Common myeloid progenitor, CD34-positive (primary cell): ENCODE measurements at regions not wholly inside any gene's neighbourhood (a gene's known extent, or its start where the extent isn't known, plus 50 kb on each side); places are given as distances from the start of the nearest gene placed in this dataset.

Experiments used
- CTCF ChIA-PET: fragments of 350-600 bp; sonication (Branson Sonifier 250); formaldehyde crosslinking; loops from one replicate; lab custom pipeline; 2021; ENCODE audit warnings: antibody characterized with exemption; lab: Charles Lee
- POLR2A ChIA-PET: fragments of 350-600 bp; sonication (Branson Sonifier 250); formaldehyde crosslinking; loops from one replicate; lab custom pipeline; 2021; ENCODE audit warnings: antibody characterized with exemption; lab: Charles Lee
- DNase-seq, 3 donors: peaks; one replicate each; pipeline versions ENCODE4 v3.0.0 to v3.0.0-alpha.2; 2013
- H3K27ac ChIP-seq, 2 experiments: 1 replicate in 1 of 2; 2 replicates in 1 of 2; pipeline ENCODE4 v1.7.0; 2013; ENCODE audit warnings: inconsistent platforms in 2 of 2, low read length in 2 of 2, mild to moderate bottlenecking in 2 of 2, low read depth in 1 of 2, moderate library complexity in 1 of 2; ENCODE audit not compliant: severe bottlenecking in 2 of 2, insufficient read depth in 1 of 2, poor library complexity in 1 of 2
- H3K27me3 ChIP-seq, 5 experiments: replicated peaks in 2 of 5; 1 replicate in 3 of 5; 2 replicates in 2 of 5; pipeline versions ENCODE4 v1.6.1 to v1.7.0; 2013; ENCODE audit warnings: low read length in 4 of 5, mild to moderate bottlenecking in 2 of 5, moderate library complexity in 2 of 5, inconsistent platforms in 1 of 5; ENCODE audit not compliant: insufficient read depth in 5 of 5, control insufficient read depth in 4 of 5
- H3K36me3 ChIP-seq, 4 experiments: 1 replicate in 2 of 4; 2 replicates in 2 of 4; pipeline versions ENCODE4 v1.6.1 to v1.7.0; 2013; ENCODE audit warnings: low read length in 3 of 4, control low read depth in 1 of 4, mild to moderate bottlenecking in 1 of 4; ENCODE audit not compliant: control insufficient read depth in 4 of 4, insufficient read depth in 4 of 4
- H3K4me1 ChIP-seq, 4 experiments: 1 replicate in 3 of 4; 2 replicates in 1 of 4; pipeline versions ENCODE4 v1.6.1 to v1.7.1; 2013; ENCODE audit warnings: low read length in 3 of 4, mild to moderate bottlenecking in 3 of 4, control low read depth in 1 of 4, inconsistent platforms in 1 of 4, moderate library complexity in 1 of 4; ENCODE audit not compliant: control insufficient read depth in 4 of 4, insufficient read depth in 4 of 4; ENCODE audit errors: control extremely low read depth in 1 of 4
- H3K4me3 ChIP-seq, 7 experiments: 1 replicate in 4 of 7; 2 replicates in 3 of 7; pipeline versions ENCODE4 v1.5.1 to v1.7.0; 2013; ENCODE audit warnings: mild to moderate bottlenecking in 7 of 7, low read length in 6 of 7, moderate library complexity in 6 of 7, inconsistent platforms in 2 of 7, low read depth in 2 of 7, control low read depth in 1 of 7; ENCODE audit not compliant: insufficient read depth in 4 of 7, control insufficient read depth in 1 of 7; ENCODE audit errors: extremely low read depth in 1 of 7
- H3K9me3 ChIP-seq, 5 experiments: 1 replicate in 4 of 5; 2 replicates in 1 of 5; pipeline versions ENCODE4 v1.6.1 to v1.7.1; 2013; ENCODE audit warnings: low read length in 4 of 5, mild to moderate bottlenecking in 2 of 5, inconsistent platforms in 1 of 5, low read depth in 1 of 5, moderate library complexity in 1 of 5; ENCODE audit not compliant: control insufficient read depth in 4 of 5, insufficient read depth in 2 of 5; ENCODE audit errors: control extremely low read depth in 1 of 5
- WGBS: methylation state at CpG from one replicate; pipeline ENCODE4 v1.1.5; 2013; ENCODE audit not compliant: insufficient coverage; 5-methylcytosine and 5-hydroxymethylcytosine counted together

GRCh38 chr18:27735117-27735516 lies 441.8 kb downstream of the CDH2 start:
- Histone ChIP-seq H3K4me3 (no peak overlapping the region), H3K9me3 (peaks cover 0 to 2% (median 0%) of the 10 kb centered on the region in 5 experiments), H3K36me3 (no peaks in the 10 kb centered on the region), H3K27me3 (no peaks in the 10 kb centered on the region), H3K4me1 (no peaks in the 10 kb centered on the region), H3K27ac (no peak overlapping the region)
- WGBS = no CpG with 5 or more reads among the region's 1 CpG
- no peak for DNase-seq
- ChIA-PET CTCF (no interaction called here), POLR2A (no interaction called here)

DNA sequence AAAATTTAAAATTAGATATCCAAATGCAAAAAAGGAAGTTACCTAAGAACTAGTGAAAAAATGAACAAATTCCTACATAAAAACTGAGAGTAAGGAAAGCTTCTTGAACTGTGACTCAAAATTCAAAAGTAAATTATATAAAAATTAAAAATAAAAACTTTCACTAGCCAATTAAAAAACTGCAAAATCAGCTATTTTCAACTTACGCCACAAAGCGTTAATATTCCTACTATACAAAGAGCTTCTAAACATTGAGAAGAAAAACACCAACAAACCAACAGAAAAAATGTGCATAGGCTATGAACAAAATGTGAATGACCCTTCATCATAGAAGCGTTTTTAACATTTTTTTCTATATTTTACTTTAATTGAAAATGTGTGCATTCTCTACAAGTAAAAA lies 445.7 kb downstream of the CDH2 start:
- H3K27me3 ChIP-seq = no peaks in the 10 kb centered on the region
- no peak for DNase-seq
- H3K36me3 ChIP-seq = no peaks in the 10 kb centered on the region
- no peaks in the 10 kb centered on the region for H3K4me1 ChIP-seq
- no peak overlapping the region for H3K27ac ChIP-seq
- no peak overlapping the region for H3K4me3 ChIP-seq
- POLR2A ChIA-PET = no interaction called here
- CTCF ChIA-PET = no interaction called here
- H3K9me3 ChIP-seq = peaks cover 0 to 15% (median 2%) of the 10 kb centered on the region in 5 experiments
- WGBS = 100% methylated on average over 2 of the region's 3 CpGs

DNA sequence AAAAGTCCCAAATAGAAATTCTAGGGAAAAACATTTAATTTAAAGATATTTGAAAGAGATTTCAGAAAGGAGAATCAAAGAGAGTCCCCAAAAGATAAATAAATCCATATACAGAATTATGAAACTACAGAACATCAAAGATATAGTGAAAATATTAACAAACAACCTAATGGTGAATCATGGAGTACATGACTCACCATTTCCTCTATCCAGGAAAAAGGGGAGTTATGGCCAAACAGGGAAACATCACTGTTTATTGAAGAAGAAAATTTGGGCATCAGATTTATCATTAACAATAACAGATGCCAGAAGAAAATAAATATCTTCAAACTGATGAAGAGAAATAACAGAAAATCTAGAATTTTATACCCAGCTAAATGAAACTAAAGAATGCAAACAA lies 448.3 kb downstream of the CDH2 start:
- ChIA-PET CTCF (no interaction called here), POLR2A (no interaction called here)
- Histone ChIP-seq H3K36me3 (no peaks in the 10 kb centered on the region), H3K4me3 (no peak overlapping the region), H3K27ac (no peak overlapping the region), H3K27me3 (peaks cover 0 to under 1% (median 0%) of the 10 kb centered on the region in 5 experiments), H3K9me3 (peaks cover 0 to 15% (median 2%) of the 10 kb centered on the region in 5 experiments), H3K4me1 (no peaks in the 10 kb centered on the region)
- DNase-seq = no peak

GRCh38 chr18:27724362-27724761 lies 452.6 kb downstream of the CDH2 start:
- peaks cover 0 to 3% (median 0%) of the 10 kb centered on the region in 5 experiments for H3K27me3 ChIP-seq

DNA sequence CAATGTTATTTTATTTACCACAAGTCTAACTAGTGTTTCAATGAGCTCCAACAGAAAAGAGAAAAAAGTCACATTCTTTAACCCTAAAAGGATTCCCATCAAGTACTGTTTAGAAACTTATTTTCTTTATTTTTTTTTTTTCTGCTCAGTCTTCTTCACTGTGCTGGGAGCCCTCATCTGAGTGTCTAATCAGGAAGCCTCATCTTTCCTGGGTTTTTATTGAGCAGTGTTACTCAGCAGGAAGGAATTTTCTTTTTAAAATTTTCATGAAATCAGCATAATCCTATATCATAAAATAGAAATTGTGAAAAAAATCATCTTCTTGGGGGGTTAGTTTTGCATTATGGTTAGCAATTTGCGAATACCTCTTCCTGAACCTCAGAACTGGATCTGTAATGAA lies 453.8 kb downstream of the CDH2 start:
- no peak for DNase-seq
- H3K27ac ChIP-seq = no peak overlapping the region
- H3K9me3 ChIP-seq = peaks cover 0 to 4% (median 0%) of the 10 kb centered on the region in 5 experiments
- CTCF ChIA-PET = no interaction called here
- POLR2A ChIA-PET = interaction anchor here (0.6 kb wide), 1 partner anchor 320 kb away, joined by 3 read pairs; no protein-coding TSS in a partner anchor
- peaks cover 0 to 3% (median 0%) of the 10 kb centered on the region in 5 experiments for H3K27me3 ChIP-seq
- H3K36me3 ChIP-seq = no peaks in the 10 kb centered on the region
- WGBS = 80% methylated on average over 1 of the region's 1 CpG
- H3K4me3 ChIP-seq = no peak overlapping the region
- no peaks in the 10 kb centered on the region for H3K4me1 ChIP-seq

More at GRCh38 chr18:27724362-27724761, 452.6 kb downstream of the CDH2 start:
- ChIA-PET CTCF (no interaction called here), POLR2A (no interaction called here)
- H3K27ac ChIP-seq = no peak overlapping the region
- no CpG with 5 or more reads among the region's 2 CpGs for WGBS
- peaks cover 0 to 9% (median 1%) of the 10 kb centered on the region in 5 experiments for H3K9me3 ChIP-seq
- no peak for DNase-seq
- H3K4me3 ChIP-seq = no peak overlapping the region
- no peaks in the 10 kb centered on the region for H3K36me3 ChIP-seq
- H3K4me1 ChIP-seq = no peaks in the 10 kb centered on the region

DNA sequence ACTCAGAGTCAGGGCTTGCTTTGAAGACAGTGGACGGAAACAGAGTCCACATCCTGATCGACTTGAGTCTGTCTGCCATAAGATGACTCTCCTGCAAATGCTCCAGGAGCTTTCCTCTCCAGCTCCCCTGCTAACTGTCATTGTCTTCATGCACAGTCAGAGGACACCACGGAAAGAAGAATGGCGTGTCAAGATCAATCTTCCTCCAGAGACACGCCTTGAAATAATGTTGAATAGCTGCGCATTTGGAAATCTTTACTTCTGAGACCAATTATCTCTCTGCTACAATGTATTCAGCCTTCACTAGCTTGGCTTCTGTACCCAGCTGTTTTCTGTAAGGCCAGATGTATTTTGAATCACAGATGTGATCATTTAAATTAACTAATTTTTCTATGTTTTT lies 457.2 kb downstream of the CDH2 start:
- ChIA-PET POLR2A (no interaction called here), CTCF (no interaction called here)
- Histone ChIP-seq H3K36me3 (no peaks in the 10 kb centered on the region), H3K27me3 (peaks cover 0 to 3% (median 0%) of the 10 kb centered on the region in 5 experiments), H3K4me3 (no peak overlapping the region), H3K9me3 (no peaks in the 10 kb centered on the region), H3K4me1 (no peaks in the 10 kb centered on the region), H3K27ac (no peak overlapping the region)
- WGBS = 89% methylated on average over 6 of the region's 6 CpGs
- no peak for DNase-seq

DNA sequence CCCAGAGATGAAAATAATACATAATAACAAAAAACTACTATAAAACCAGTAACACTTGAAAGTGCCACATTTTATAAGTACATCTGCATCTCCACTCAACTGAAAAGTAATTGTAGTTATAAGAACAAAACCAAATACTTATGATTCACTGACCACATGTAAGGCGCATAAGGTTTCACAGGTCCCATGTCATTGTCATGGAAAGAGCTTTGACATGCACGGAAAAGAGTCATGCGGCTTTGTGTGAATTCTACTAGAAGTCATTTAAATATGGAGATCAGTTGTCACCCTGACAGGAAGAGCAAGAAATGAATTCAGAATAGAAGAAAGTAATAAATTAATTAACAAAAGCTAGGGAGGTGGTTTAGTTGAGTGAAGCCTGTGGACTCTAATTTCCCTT lies 459.1 kb downstream of the CDH2 start:
- ChIA-PET CTCF (no interaction called here), POLR2A (no interaction called here)
- 80% methylated on average over 1 of the region's 3 CpGs for WGBS
- Histone ChIP-seq H3K36me3 (no peaks in the 10 kb centered on the region), H3K27ac (no peak overlapping the region), H3K4me3 (no peak overlapping the region), H3K9me3 (no peaks in the 10 kb centered on the region), H3K4me1 (no peaks in the 10 kb centered on the region), H3K27me3 (no peaks in the 10 kb centered on the region)
- DNase-seq = no peak
